CD14-positive monocyte (primary cell): ENCODE measurements at regions not wholly inside any gene's neighbourhood (a gene's known extent, or its start where the extent isn't known, plus 50 kb on each side); places are given as distances from the start of the nearest gene placed in this dataset.

Experiments
- DNase-seq, 3 donors: peaks; one replicate each; pipeline ENCODE4 v3.0.0-alpha.2; 2011 to 2022
- H2AFZ ChIP-seq: 2 replicates; pipeline ENCODE4 v1.6.0; 2012; ENCODE audit warnings: mild to moderate bottlenecking, low read depth, low read length, inconsistent platforms; ENCODE audit not compliant: insufficient read depth, poor library complexity, severe bottlenecking
- H3K27ac ChIP-seq, 2 donors: 1 replicate in 1 of 2; 2 replicates in 1 of 2; pipeline ENCODE4 v1.5.1; 2012 to 2013; ENCODE audit warnings: low read length in 2 of 2, control low read depth in 1 of 2, inconsistent platforms in 1 of 2, low read depth in 1 of 2, mild to moderate bottlenecking in 1 of 2
- H3K27me3 ChIP-seq, 2 donors: one replicate each; pipeline versions ENCODE4 v1.6.0 to v1.6.1; 2011 to 2013; ENCODE audit warnings: low read length in 2 of 2; ENCODE audit not compliant: control insufficient read depth in 2 of 2, insufficient read depth in 2 of 2
- H3K36me3 ChIP-seq, 2 donors: replicated peaks in 1 of 2; 1 replicate in 1 of 2; 2 replicates in 1 of 2; pipeline versions ENCODE4 v1.5.1 to v1.6.1; 2012 to 2013; ENCODE audit warnings: low read length in 2 of 2, control low read depth in 1 of 2, inconsistent platforms in 1 of 2, mild to moderate bottlenecking in 1 of 2; ENCODE audit not compliant: insufficient read depth in 2 of 2, control insufficient read depth in 1 of 2
- H3K4me1 ChIP-seq, 2 donors: 1 replicate in 1 of 2; 2 replicates in 1 of 2; pipeline versions ENCODE4 v1.5.1 to v1.6.1; 2012 to 2013; ENCODE audit warnings: low read length in 2 of 2, control low read depth in 1 of 2, inconsistent platforms in 1 of 2, mild to moderate bottlenecking in 1 of 2, moderate library complexity in 1 of 2; ENCODE audit not compliant: insufficient read depth in 2 of 2, control insufficient read depth in 1 of 2
- H3K4me2 ChIP-seq: replicated peaks from 2 replicates; pipeline ENCODE3; 2012; ENCODE audit warnings: low read length, moderate library complexity, mild to moderate bottlenecking; ENCODE audit not compliant: poor library complexity, severe bottlenecking; ENCODE audit errors: extremely low read depth
- H3K4me3 ChIP-seq, 3 experiments: fragments of 200-600 bp in 1 of 3; sonication (generic) in 1 of 3; replicated peaks in 1 of 3; 1 replicate in 2 of 3; 2 replicates in 1 of 3; pipeline ENCODE4 v1.5.1; 2011 to 2013; ENCODE audit warnings: low read length in 3 of 3, mild to moderate bottlenecking in 3 of 3, control low read depth in 2 of 3, low read depth in 2 of 3, inconsistent platforms in 1 of 3, moderate library complexity in 1 of 3
- H3K79me2 ChIP-seq: 2 replicates; pipeline ENCODE4 v1.6.0; 2012; ENCODE audit warnings: mild to moderate bottlenecking, control low read depth, inconsistent platforms, low read length, moderate library complexity; ENCODE audit not compliant: insufficient read depth
- H3K9ac ChIP-seq: 2 replicates; pipeline ENCODE4 v1.6.0; 2017; ENCODE audit warnings: low read length, mild to moderate bottlenecking; ENCODE audit not compliant: insufficient read depth, poor library complexity, severe bottlenecking
- H3K9me3 ChIP-seq, 2 donors: replicated peaks in 1 of 2; 1 replicate in 1 of 2; 2 replicates in 1 of 2; pipeline versions ENCODE4 v1.5.1 to v1.6.1; 2012 to 2013; ENCODE audit warnings: low read length in 2 of 2, control low read depth in 1 of 2; ENCODE audit not compliant: control insufficient read depth in 1 of 2, insufficient read depth in 1 of 2
- H4K20me1 ChIP-seq: 2 replicates; pipeline ENCODE4 v1.6.0; 2012; ENCODE audit warnings: mild to moderate bottlenecking, low read length, control low read depth, moderate library complexity; ENCODE audit not compliant: insufficient read depth
- H3K27ac Mint-ChIP-seq, 7 donors: one replicate each; pipeline ENCODE4 v1.8.0; 2020; ENCODE audit warnings: mild to moderate bottlenecking in 7 of 7, mixed read lengths in 7 of 7, moderate library complexity in 6 of 7, inconsistent platforms in 2 of 7
- H3K27me3 Mint-ChIP-seq, 3 donors: one replicate each; pipeline ENCODE4 v1.8.0; 2021 to 2022; ENCODE audit warnings: low read depth in 3 of 3, mild to moderate bottlenecking in 3 of 3, mixed read lengths in 3 of 3, moderate library complexity in 3 of 3, inconsistent platforms in 1 of 3
- H3K36me3 Mint-ChIP-seq, 2 donors: one replicate each; pipeline ENCODE4 v1.8.0; 2020; ENCODE audit warnings: mixed read lengths in 2 of 2, inconsistent platforms in 1 of 2, mild to moderate bottlenecking in 1 of 2
- H3K4me1 Mint-ChIP-seq: one replicate; pipeline ENCODE4 v1.8.0; 2020; ENCODE audit warnings: mild to moderate bottlenecking, mixed read lengths
- H3K4me3 Mint-ChIP-seq, 2 donors: one replicate each; pipeline ENCODE4 v1.8.0; 2020; ENCODE audit warnings: mild to moderate bottlenecking in 2 of 2, mixed read lengths in 2 of 2, moderate library complexity in 1 of 2
- H3K9me3 Mint-ChIP-seq, 7 donors: one replicate each; pipeline ENCODE4 v1.8.0; 2020 to 2022; ENCODE audit warnings: mixed read lengths in 7 of 7, mild to moderate bottlenecking in 6 of 7, moderate library complexity in 6 of 7, inconsistent platforms in 2 of 7
- WGBS: methylation state at CpG from one replicate; pipeline ENCODE4 v1.1.5; 2013; ENCODE audit warnings: missing lambda C conversion rate; ENCODE audit not compliant: insufficient coverage; 5-methylcytosine and 5-hydroxymethylcytosine counted together
- intact Hi-C, 2 donors: fragments of 100-400 bp; cut with micrococcal nuclease; formaldehyde crosslinking; loops; one replicate each; pipeline versions ENCODE4 v1.15.0 to v1.15.1; 2023
- TF ChIP-seq, protein P1 (sequence below): fragments of 200-600 bp; IDR thresholded peaks from one replicate; pipeline ENCODE4 v1.8.0; 2022; ENCODE audit warnings: antibody characterized with exemption, mild to moderate bottlenecking

DNA sequence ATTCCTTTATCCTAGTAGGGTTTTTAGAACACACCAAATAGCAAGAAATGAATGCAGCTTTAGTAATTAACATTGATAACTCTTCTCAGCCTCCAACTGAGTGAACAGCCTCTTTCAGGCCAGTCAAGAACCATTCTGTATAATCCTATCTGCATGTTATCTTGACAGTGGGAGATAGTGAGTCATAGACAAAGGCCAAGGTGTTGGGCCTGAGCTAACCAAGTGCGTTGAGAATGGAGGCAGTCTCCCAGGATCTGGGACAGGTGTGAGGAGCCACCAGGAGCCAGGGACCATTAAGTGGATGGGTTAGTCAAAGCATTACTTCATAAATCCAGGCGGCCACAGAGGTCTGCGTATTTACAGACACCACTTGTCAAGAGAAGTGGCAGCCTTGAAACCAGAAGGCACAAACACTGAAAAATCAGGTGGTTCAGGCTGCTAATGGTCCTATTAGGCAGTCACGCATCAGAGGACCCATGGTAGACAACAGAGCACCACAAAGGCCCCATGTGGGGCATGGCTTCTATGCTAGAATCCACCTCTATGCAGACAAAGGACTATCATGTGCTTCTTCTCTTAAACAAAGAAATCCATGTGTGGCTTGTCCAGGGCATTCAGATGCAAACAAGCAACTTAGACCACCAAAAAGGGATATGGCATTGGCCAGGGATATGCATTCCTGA is 409.7 kb upstream of the PIK3R1 start:
- Mint-ChIP-seq H3K9me3 (peaks cover 2 to 6% (median 4%) of the 10 kb centered on the region in 7 donors), H3K4me3 (no peak overlapping the region), H3K27ac (no peak overlapping the region), H3K36me3 (no peaks in the 10 kb centered on the region), H3K27me3 (no peaks in the 10 kb centered on the region), H3K4me1 (no peaks in the 10 kb centered on the region)
- Histone ChIP-seq H3K27me3 (no peaks in the 10 kb centered on the region), H3K4me1 (no peaks in the 10 kb centered on the region), H3K79me2 (no peaks in the 10 kb centered on the region), H3K4me3 (no peak overlapping the region), H3K4me2 (no peak overlapping the region), H3K9ac (no peak overlapping the region), H3K27ac (no peak overlapping the region), H4K20me1 (no peaks in the 10 kb centered on the region), H2AFZ (no peak overlapping the region), H3K9me3 (no peaks in the 10 kb centered on the region), H3K36me3 (no peaks in the 10 kb centered on the region)
- TF ChIP-seq, protein P1, sequence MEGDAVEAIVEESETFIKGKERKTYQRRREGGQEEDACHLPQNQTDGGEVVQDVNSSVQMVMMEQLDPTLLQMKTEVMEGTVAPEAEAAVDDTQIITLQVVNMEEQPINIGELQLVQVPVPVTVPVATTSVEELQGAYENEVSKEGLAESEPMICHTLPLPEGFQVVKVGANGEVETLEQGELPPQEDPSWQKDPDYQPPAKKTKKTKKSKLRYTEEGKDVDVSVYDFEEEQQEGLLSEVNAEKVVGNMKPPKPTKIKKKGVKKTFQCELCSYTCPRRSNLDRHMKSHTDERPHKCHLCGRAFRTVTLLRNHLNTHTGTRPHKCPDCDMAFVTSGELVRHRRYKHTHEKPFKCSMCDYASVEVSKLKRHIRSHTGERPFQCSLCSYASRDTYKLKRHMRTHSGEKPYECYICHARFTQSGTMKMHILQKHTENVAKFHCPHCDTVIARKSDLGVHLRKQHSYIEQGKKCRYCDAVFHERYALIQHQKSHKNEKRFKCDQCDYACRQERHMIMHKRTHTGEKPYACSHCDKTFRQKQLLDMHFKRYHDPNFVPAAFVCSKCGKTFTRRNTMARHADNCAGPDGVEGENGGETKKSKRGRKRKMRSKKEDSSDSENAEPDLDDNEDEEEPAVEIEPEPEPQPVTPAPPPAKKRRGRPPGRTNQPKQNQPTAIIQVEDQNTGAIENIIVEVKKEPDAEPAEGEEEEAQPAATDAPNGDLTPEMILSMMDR, result no peak
- intact Hi-C loops, result no loop called here
- 96% methylated on average over 4 of the region's 4 CpGs for WGBS
- DNase-seq, result no peak

DNA sequence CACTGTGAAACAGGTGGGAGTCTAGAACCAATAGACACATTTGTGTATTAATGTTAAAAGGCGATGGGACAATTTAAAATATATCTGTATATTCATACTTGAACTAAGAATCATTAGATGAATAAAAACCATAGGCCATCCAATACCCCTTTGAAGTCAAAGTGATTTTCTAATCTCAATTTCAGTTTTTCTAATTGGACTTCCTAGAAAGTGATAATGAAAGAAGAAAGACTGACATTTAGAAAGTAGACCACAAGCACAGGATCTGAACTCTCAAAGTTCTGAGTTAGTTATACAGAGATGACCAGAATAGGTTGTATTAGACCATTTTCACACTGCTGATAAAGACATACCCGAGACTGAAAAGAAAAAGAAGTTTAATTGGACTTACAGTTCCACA is 412.8 kb upstream of the PIK3R1 start:
- no peak for DNase-seq
- Mint-ChIP-seq H3K27ac (no peak overlapping the region), H3K36me3 (no peaks in the 10 kb centered on the region), H3K9me3 (peaks cover 4 to 11% (median 8%) of the 10 kb centered on the region in 7 donors), H3K4me1 (no peaks in the 10 kb centered on the region), H3K4me3 (no peak overlapping the region), H3K27me3 (peaks cover 0 to 1% (median 0%) of the 10 kb centered on the region in 3 donors)
- no peaks in the 10 kb centered on the region for H3K4me1 ChIP-seq
- H3K4me3 ChIP-seq, result no peak overlapping the region
- no peak overlapping the region for H3K27ac ChIP-seq
- no peak overlapping the region for H3K9ac ChIP-seq
- no peaks in the 10 kb centered on the region for H3K36me3 ChIP-seq
- H3K27me3 ChIP-seq, result no peaks in the 10 kb centered on the region
- H3K4me2 ChIP-seq, result no peak overlapping the region
- peaks cover 0 to 3% of the 10 kb centered on the region in 2 donors for H3K9me3 ChIP-seq
- TF ChIP-seq, protein P1, result no peak
- H3K79me2 ChIP-seq, result no peaks in the 10 kb centered on the region
- no peaks in the 10 kb centered on the region for H4K20me1 ChIP-seq
- intact Hi-C loops, result no loop called here
- no peak overlapping the region for H2AFZ ChIP-seq
- 100% methylated on average over 1 of the region's 2 CpGs for WGBS
